HFFc6 (cell line): ENCODE measurements at regions not wholly inside any gene's neighbourhood (a gene's known extent, or its start where the extent isn't known, plus 50 kb on each side); places are given as distances from the start of the nearest gene placed in this dataset.
A peak's percentile ranks its signal among the peaks of the same experiment; 100 is the strongest.
"Not testable (repeated sequence)": the region's sequence is repeated elsewhere in the genome, so short reads cannot be mapped to it uniquely, and the experiment has no call there.

Experiments used
- DNase-seq: peaks from one replicate; pipeline ENCODE4 v3.0.0-alpha.2; 2018
- H3K27ac Mint-ChIP-seq: 2 replicates; pipeline ENCODE4 v1.8.0; 2020; ENCODE audit warnings: mild to moderate bottlenecking, mixed read lengths
- H3K27me3 Mint-ChIP-seq: 2 replicates; pipeline ENCODE4 v1.8.0; 2021; ENCODE audit warnings: mild to moderate bottlenecking, moderate library complexity, mixed read lengths; ENCODE audit not compliant: insufficient read depth
- H3K36me3 Mint-ChIP-seq: 2 replicates; pipeline ENCODE4 v1.8.0; 2021; ENCODE audit warnings: low read depth, mixed read lengths
- H3K4me1 Mint-ChIP-seq: 2 replicates; pipeline ENCODE4 v1.8.0; 2020; ENCODE audit warnings: low read depth, mixed read lengths
- H3K4me3 Mint-ChIP-seq: 2 replicates; pipeline ENCODE4 v1.8.0; 2020; ENCODE audit warnings: mild to moderate bottlenecking, moderate library complexity, mixed read lengths
- H3K9me3 Mint-ChIP-seq: 2 replicates; pipeline ENCODE4 v1.8.0; 2020; ENCODE audit warnings: mild to moderate bottlenecking, mixed read lengths
- CTCF ChIP-seq: fragments of 200-600 bp; sonication (generic); IDR thresholded peaks from 2 replicates; pipeline ENCODE4 v1.5.0; 2021; ENCODE audit warnings: antibody characterized with exemption, mild to moderate bottlenecking

- Mint-ChIP-seq H3K9me3 (no peaks in the 10 kb centered on the region), H3K4me1 (no peaks in the 10 kb centered on the region), H3K36me3 (no peaks in the 10 kb centered on the region), H3K27me3 (peaks cover 3% of the 10 kb centered on the region; the same call in 1 of the 2 replicates), H3K4me3 (no peak overlapping the region), H3K27ac (no peak overlapping the region)
- no peak for DNase-seq
- TF ChIP-seq CTCF = no peak
Measured at GRCh38 chr5:87029951-87030350, 237.7 kb upstream of the RASA1 start.

- no peak overlapping the region for H3K4me3 Mint-ChIP-seq
- TF ChIP-seq CTCF = no peak
- no peaks in the 10 kb centered on the region for H3K9me3 Mint-ChIP-seq
- no peak for DNase-seq
- H3K27me3 Mint-ChIP-seq = peaks cover 3% of the 10 kb centered on the region; the same call in 1 of the 2 replicates
- H3K36me3 Mint-ChIP-seq = no peaks in the 10 kb centered on the region
- H3K4me1 Mint-ChIP-seq = no peaks in the 10 kb centered on the region
- no peak overlapping the region for H3K27ac Mint-ChIP-seq
Measured at GRCh38 chr5:87030699-87031098, 237.0 kb upstream of the RASA1 start.

GRCh38 chr5:87034557-87034956, 233.1 kb upstream of the RASA1 start:
- no peak for TF ChIP-seq CTCF
- Mint-ChIP-seq H3K36me3 (peaks cover 11% of the 10 kb centered on the region), H3K4me3 (no peak overlapping the region), H3K4me1 (no peaks in the 10 kb centered on the region), H3K9me3 (no peaks in the 10 kb centered on the region; the same call in 1 of the 2 replicates), H3K27me3 (no peaks in the 10 kb centered on the region), H3K27ac (no peak overlapping the region)
- DNase-seq = no peak

- Mint-ChIP-seq H3K9me3 (no peaks in the 10 kb centered on the region; the same call in 1 of the 2 replicates), H3K27ac (no peak overlapping the region), H3K4me1 (no peaks in the 10 kb centered on the region), H3K27me3 (peaks cover 13% of the 10 kb centered on the region), H3K36me3 (peaks cover 11% of the 10 kb centered on the region), H3K4me3 (no peak overlapping the region)
- DNase-seq = no peak
- no peak for TF ChIP-seq CTCF
Measured at GRCh38 chr5:87042554-87042953, 225.1 kb upstream of the RASA1 start.

GRCh38 chr5:87048156-87048555, 219.5 kb upstream of the RASA1 start:
- peaks cover 3% of the 10 kb centered on the region for H3K27me3 Mint-ChIP-seq
- no peak overlapping the region for H3K27ac Mint-ChIP-seq
- peaks cover 18% of the 10 kb centered on the region for H3K9me3 Mint-ChIP-seq
- TF ChIP-seq CTCF = 0 out of 2 replicates have a peak, but pooled peaks have one; percentile 14
- H3K36me3 Mint-ChIP-seq = peaks cover 20% of the 10 kb centered on the region
- DNase-seq = no peak
- no peaks in the 10 kb centered on the region for H3K4me1 Mint-ChIP-seq
- H3K4me3 Mint-ChIP-seq = no peak overlapping the region

- Mint-ChIP-seq H3K9me3 (peaks cover 18% of the 10 kb centered on the region), H3K36me3 (peaks cover 20% of the 10 kb centered on the region)
- not testable (repeated sequence) for H3K4me3 Mint-ChIP-seq
Measured at GRCh38 chr5:87049012-87049411, 218.7 kb upstream of the RASA1 start.

More at GRCh38 chr5:87049012-87049411, 218.7 kb upstream of the RASA1 start:
- not testable (repeated sequence) for H3K4me1 Mint-ChIP-seq, DNase-seq, H3K27ac Mint-ChIP-seq, H3K27me3 Mint-ChIP-seq
